ENCODE measurements at regions not wholly inside any gene's neighbourhood (a gene's known extent, or its start where the extent isn't known, plus 50 kb on each side); places are given as distances from the start of the nearest gene placed in this dataset.

DNA sequence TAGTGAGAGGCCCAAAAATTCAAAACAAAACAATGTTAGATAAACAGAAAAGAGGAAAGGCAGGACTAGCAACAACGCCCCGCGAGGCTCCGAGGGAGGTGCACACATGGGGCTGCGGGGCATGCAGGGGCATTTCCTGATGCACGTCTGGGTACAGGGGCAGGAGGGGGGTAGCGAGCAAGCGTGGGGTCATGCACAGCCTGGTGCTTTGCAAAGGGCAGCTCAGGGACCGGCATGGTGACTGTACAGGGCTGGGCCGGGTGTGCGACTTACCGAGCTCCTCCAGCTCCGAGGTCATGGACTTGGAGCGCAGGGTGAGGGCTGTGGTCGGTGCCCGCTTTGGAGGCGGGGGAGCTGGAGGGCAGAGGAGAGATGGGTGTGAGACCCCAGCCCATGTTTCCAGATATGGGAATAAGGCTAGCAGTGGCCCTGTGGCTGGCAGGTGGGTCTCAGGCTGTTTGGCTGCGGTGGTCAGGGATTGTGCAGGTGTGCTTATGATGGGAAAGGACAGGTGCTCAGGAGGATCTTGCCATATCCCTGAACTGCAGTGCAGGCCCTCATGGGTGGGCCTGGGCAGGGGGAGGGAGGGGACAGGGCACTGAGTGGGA, 103.7 kb downstream of the CTTN start:
- DNase-seq = no peak

DNA sequence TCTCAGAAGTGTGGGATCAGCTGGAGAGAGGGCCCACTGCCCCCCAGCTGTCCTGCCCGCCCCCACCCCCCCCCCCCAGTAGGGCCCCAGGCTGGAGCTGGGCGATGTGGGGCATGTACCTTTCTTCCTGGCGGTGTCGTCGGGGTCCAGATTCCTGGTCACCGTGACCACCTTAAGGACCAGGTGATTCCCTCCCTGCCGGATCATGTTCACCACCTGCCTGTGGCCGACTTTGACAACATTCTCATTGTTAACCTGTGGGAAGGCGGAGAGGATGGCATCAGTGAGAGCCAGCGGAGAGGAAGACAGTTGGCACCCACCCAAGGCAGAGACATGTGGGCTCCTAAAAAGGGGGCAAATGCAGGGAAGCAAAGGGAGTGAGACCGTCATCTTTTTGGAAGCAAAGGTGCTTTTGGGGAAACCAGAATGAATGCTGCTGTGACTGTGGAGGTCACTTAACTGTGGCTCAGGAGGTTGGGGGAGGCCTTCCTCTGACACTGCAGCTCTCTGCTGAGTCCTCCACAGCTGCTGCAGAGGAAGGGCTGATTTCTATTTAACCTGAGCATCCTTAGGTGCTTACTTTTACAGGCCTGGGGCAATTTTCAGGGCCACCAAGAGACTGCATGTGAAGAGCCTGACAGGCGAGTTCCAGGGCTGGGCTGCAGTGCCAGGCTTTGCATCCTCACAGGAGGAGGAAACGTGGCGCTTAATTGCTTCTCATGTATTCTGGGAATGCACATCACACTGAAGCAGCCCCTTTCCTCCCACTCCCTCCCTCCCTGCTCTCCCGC, 104.5 kb downstream of the CTTN start:
- DNase-seq = no peak

DNA sequence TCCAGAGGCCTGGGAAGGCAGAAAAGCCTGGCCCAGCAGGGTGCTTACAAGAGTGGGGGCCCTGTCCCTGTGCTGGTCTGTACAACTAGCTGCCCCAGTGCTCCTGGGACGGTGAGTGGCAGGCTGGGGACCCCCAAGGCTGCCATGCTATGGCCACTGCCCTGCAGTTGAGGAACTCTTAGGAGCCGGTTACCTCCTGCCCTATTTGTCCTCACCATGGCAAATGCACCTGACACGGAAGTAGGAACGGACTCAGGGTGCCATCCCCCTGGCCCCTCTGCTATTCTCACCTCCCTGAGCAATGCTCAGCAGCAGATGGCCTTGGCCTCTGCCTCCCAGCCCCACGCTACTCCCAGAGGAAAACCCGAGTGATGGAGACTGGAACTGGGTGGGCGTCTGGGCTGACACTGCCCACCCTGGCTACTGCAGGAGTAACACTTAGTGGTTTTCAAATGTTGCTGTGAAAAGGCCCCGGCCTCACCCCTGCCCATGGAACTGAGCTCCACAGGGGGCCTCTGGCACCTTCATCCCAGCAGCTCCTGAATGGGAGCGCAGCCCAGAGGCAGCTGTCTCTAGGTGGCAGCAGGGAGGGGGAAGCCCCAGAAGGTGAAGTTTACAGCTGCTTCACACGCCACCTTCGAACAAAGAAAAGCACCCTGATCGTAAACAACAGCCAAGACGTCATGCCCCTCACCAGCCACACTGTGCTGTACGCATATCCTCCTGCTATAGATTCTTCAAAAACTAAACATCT, 105.3 kb downstream of the CTTN start:
- DNase-seq = no peak

DNA sequence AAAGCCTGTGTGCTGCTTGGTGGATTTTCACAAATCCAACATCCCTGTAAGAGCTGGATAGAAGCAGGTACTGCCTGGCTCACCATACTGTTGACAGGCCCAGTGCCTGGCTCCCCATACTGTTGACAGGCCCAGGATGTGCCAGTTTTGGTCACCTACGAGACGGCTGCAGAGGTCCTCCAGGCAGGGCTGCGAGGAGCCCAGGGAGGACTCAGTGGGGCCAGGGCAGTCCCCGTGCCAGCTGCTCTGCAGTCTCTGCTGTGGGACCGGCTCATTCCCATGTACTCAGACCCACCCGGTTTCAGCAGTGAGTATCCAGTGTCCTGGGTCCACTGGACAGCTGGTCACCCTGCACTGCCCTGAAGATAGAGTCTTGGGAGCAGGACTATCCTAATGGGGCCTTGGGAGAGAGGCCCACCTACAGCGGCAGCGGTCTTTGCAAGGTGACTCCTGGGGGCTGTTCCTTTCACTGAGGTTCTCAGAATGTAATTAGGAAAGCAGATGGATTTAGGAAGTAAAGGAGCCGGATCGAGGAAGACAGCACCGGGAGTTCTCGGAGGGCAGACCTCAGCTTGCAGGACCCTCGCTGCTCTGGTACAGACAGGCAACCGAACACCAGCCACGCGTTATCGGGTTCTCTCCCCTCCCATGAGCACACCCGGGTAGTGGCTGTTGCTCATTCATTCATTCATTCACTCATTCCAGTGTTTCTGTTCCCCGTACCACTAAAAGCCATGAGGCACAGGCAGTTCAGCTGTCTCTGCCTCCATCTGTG, 106.1 kb downstream of the CTTN start:
- DNase-seq = no peak

DNA sequence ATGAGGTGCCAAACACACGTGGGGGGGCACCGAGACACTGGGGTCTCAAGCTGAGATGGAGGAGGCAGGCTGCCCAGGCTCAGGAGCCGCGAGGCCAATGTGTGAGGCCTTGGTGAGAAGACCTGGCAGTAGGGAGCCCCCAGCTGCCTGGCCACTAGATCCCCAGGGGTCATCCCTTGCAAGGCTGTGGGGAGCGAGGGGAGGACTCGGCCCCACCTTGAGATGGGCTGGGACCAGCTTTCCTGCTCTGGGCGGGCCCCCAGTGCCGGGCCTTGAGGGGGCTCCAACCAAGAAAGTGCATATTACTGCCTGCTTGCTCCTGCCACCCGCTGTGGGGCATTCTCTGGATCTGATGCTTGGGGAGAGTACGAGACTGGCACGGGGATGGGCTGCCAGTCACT, 107.0 kb downstream of the CTTN start:
- DNase-seq = no peak

DNA sequence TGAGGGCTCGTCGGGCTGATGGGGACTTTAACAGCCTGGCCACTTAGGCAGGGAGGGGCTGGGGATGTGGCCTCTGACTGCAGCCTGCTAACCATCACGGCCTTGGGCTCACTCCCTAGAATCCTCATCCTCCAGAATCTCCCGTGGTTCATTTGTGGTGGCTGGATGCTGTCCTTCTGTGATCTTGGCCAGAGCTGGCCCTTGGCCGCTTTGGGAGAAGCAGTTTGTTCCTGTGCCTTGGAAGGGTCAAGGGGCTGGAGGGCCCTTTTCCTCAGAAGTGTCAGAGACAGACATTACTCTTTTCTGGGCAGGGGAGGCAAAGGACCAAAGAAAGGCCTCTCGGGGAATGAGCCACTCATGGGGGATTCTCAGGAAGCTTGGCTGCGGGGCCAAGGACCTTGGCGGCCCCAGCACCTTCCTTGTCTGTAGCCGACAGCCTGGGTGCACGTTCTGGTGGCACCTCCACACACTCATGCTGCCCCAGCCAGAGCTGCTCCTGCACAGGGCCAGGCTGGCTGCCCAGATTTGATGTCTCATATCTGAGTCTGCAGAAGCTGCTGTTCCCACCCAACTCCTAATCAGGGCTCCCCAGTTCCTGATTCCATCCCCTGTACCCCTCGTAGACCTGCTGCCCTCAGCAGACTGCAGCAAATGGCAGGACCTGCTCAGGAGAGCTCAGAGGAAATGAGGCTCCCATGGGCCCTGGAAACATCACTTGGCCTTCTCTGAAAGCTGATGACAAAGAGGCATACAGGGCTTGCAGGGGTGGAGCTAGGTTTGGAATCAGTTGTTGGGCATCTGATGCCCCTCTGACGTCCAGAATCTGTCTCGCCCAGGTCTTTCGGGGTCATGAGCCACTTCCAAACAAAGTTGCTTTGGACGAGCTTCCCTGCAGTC, 107.7 kb downstream of the CTTN start:
- DNase-seq = no peak

DNA sequence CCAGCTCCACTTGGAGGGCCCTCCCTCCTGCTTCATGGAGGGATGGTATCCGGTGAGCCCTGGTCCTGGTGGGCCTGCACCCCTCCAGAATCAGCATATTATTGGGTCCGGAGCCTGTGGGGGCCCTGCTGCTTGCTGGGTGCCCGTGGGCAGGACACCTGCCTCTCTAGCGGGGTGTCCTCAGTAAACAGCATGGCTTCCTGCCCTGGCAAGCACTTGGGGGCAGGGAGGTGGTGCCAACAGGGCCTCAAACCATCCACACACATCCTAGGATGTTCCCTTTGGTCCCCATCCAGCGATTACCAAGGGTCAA, 108.3 kb downstream of the CTTN start:
- DNase-seq = no peak

DNA sequence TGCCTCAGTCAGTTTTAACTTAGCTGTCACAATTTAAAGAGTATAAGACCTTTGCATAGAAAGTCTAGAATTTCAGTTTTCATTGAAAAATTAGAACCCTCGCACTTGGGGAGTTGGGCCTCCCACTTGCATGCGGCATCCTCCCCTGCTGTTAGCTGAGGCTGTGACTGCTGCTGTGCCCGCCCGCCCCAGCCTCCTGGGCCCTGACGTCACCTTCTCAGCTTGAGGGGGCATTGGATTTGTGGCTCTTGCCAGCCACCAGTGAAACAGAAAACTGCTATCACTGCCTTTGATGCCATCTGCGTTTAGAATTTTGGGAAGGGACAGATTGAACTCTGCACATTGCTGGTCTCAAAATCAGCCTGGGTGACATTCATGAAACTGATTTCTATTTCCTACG, 108.7 kb downstream of the CTTN start:
- DNase-seq = no peak

DNA sequence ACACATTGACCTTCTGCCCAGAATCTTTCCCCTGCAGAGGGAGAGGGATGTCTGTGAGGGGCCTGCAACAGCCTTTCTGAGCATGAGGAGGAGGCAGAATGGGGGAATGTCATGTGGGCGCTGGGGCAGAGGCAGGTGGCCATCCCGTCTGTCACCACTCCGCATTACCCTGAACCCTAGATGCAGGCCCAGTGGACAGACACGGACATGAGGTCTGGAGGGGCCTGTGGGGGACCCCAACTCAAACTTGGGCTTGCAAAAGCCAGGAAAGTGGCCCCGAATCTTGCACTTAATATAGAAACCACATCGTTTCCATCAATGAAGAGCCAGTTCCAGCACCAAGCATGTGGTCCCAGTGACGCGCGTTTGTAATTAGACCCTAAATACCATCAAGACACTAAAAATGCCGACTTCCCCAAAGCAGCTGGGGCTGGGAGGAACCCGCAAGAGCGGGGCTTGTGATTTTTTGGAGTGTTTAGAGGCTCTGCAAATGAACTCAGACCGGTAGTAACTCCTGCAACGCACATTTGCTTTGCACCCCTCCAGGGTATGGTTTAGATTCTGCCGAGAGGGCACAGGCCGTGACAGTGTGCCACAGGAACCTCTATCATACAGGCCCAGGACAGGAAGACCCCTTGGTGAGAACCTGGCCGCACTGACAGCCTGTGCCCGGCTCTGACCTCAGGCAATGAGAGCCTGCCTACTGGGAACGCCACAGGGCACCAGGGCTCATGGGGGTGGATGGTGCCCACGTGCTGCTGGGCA, 109.3 kb downstream of the CTTN start:
- no peak for DNase-seq

DNA sequence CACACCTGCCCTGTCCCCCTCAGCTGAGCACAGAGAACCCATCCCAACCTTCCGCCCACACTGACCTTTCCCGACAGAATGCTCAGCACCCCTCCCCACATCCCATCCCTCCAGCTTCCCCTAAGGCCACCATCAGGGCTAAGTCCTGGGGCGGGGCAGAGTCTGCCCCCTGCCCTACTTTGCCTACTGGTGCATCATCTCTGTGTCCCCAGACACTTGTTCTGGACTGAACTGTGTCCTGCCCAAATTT, 109.8 kb downstream of the CTTN start:
- no peak for DNase-seq

DNA sequence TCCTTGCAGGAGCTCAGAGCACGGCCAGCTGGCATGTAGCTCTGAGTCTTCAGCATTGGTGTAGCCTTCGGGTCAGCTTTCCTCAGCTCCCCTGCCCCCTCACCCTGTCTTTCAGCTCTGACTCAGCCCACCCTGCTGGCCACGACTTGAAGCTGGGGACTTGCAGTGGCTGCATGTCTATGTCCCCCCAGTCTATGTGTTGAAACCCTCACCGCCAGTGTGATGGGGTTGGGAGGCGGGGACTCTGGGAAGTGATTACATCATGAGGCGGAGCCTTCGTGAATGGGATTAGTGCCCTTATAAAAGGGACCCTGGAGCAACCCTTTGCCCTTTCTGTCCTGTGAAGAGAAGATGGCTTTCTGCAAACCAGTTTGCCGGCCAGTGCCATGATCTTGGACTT, 111.1 kb downstream of the CTTN start:
- no peak for DNase-seq

DNA sequence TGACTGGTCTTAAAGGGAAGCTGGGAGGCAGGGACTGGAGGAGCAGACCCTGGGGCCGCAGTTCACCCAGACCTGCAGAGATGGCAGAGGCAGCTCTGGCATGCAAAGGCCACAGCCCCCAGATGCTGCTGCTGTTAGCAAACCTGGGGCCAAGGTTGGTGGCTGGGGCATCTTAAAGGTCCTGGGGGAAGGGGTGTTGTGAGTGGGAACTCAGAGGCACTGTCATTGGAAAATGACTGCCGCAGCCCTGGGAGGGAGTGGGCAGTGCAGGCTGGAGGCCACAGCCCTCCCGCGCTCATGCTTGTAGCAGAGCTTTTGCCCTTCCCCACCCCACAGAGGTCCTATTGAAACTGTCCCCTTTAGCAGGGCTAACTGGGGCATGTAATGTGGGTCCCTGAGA, 111.8 kb downstream of the CTTN start:
- DNase-seq = no peak

DNA sequence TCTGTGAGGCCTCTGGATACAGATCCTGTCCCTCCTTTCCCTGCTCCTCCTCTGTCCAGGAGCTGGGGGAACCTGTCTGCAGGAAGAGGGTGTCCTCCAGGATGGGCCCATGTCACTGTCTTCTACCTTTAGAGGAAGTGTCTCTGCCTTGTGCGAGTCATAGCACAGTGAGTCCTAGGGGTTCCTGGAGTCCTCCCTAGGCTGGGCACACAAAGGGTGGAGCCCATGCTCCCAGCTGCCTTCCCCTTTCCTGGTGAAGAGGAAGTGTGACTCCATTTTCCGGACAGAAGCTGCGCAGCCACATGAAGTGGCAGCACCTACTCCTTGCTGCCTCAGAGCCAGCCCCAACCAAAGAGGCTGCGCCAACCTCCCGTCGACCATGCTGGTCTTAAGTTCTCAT, 112.2 kb downstream of the CTTN start:
- no peak for DNase-seq

DNA sequence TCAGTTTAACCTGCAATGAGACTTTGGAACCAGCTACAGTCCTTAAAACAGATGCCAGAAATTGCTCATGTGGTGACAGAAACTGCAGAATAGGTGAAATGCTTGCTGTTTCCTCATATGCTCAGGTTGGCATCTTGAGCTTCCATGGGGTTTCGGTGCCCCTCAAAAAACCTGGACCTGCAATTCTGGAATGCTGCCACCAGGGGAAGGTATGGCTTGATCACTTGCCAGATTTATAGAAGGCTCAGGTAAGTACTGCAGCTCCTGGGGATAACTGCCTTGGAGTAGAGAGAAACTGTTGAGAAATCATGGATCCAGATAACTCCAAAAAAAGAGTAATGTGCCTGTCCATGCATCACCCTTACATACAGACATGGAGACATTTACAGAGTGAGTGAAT, 113.0 kb downstream of the CTTN start:
- no peak for DNase-seq

DNA sequence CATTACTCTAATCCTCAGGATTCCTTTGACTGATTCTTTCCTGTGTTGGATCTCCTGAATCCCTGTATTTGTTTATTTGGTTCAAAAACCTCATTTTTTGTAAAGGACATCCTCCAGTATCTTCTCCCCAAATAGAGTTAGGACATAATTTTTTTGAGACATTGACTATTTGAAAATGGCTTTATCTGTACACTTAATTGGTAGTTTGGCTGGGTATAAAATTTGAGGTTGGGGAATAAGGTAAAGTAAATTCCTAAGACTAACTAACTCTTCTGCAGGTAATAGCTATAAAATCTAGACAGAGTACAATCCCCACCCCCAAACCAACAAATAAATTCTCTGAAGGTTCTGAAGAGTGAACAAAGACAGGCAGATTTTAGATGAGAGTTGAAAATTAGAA, 114.4 kb downstream of the CTTN start:
- DNase-seq = no peak

DNA sequence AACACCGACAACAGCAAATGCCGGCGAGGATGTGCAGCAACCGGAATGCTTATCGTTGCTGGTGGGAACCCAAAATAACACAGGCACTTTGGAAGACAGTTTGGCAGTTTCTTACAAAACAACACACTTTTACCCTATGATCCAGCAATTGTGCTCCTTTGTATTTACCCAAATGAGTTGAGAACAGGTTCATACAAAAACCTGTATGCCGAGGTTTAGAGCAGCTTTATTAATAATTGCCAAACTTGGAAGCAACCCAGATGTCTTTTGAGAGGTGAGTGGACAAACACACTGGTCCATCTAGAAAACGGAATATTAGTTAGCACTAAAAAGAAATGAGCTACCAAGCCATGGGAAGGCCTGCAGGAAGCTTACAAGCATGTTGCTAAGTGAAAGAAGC, 118.9 kb downstream of the CTTN start:
- DNase-seq = no peak

DNA sequence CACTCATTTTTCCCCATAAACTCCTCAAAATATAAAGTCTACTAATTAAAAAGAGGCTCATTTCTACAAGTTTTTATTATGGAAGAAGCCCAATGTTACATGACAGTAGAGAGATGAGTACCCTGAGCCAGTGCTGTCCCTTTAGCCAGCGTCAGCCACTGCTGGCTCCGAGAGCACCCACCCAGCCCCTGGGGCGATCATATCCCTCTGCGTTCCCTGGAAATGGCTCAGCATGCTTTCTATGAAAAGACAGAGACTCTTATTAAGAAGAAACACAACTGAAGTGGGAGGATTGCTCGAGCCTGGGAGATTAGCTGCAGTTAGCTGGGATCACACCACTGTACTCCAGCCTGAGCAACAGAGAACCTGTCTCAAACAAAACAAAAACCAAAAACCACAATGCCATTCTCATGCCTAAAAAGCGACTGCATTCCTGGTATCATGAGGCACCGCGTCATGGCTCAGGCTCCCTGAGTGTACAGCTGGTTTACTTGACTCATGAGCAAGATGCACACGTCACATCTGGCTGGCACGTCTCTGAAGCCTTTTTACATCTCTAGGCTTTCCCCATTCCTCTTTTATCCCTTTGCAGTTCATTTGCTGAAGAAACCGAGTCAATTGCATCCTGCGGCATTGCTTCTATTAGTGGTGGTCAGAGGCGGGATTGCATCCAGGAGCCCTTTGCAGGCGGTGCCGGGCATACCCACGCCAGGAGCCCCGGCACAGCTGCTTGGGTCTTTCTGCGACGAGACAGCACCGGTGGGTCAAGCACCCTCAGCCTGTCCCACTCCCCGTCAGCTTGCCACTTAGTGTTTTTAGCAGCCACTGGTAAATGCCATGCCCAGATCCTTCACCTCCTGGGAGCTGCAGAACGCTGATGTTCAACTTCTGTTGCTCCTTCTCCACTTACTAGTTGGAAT, 119.9 kb downstream of the CTTN start:
- no peak for DNase-seq

DNA sequence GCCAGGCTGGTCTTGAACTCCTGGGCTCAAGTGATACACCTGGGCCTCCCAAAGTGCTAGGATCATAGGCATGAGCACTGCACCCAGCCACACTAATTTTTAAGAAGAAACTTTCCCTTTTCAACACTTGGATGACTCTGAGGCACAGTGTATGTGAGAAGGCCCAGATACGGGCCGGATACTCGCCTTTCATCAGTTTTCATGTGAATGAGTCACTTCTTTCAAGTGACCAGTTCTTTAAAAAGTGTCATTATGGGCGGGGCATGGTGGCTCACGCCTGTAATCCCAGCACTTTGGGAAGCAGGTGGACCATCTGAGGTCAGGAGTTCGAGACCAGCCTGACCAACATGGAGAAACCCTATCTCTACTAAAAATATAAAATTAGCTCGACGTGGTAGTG, 120.8 kb downstream of the CTTN start:
- DNase-seq = no peak

DNA sequence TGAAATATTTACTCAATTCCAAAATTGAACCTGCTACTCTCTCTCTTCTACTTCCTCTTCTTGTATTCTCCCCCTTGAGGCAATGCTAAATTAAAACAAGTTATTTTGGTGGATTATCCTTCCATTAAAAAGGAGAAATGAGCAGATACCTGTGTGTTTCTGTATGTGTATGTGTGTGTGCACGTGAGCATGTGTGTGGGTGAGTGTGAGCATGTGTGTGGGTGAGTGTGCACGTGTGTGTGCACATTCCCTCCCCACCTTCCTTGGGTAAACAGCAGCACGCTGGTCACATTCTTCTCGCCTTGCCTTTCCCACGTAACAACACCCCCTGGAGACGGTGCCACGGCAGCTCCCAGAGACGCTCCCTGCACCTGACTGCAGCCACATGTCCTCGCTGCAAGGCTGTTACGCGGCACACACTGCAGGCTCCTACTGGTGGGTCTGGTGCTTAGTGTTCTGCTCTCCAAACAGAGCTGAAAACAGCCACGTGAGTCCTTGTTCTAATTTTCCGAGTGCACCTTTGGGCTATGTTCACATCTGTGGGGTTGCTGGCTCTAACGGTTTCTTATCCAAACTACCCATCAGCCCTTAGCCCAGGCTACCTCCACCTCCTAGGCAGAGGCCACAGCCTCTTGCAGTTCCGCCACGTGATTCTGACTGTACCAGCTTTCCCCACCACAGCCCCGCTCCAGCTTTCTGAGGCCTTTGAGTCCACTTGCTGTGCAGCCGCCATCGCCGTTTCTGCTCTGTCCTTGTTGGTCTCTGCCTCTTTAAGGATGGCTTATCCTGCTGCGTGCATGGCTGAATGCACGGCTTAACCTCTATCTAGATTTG, 123.4 kb downstream of the CTTN start:
- DNase-seq = no peak

DNA sequence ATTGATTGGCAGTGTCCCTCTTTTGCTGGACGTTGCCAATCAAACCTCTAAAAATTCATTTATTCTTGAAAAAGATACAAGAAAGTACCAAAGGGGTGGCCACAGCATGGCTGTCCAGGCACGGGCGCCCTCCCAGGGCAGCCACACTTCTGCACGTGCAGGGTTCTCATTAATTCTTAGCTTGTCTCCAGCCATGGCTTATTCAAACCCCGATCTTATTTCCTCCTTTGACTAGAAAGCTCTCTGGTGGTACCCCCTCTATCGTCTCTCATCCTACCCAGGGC, 123.9 kb downstream of the CTTN start:
- DNase-seq = no peak

Measured in NCI-H1048 (cell line).